IMR-90 (cell line): ENCODE measurements at regions not wholly inside any gene's neighbourhood (a gene's known extent, or its start where the extent isn't known, plus 50 kb on each side); places are given as distances from the start of the nearest gene placed in this dataset.

Experiments
- ATAC-seq: fragments of 200-7000 bp; cut with Tn5 transposase; 2 replicates; pipeline ENCODE4 v1.9.1; 2020; ENCODE audit warnings: low read depth, mild to moderate bottlenecking, moderate library complexity
- BruUV-seq: library from RNA; stranded (reverse); fragments of 400-500 nt; replicated peaks from 2 replicates; lab custom pipeline; 2021; lab: Mats Ljungman, UMichigan
- CTCF ChIA-PET: fragments of 300-600 bp; formaldehyde crosslinking; extraction: SDS; loops from one replicate; lab custom pipeline; 2021; ENCODE audit warnings: antibody characterized with exemption; lab: Yijun Ruan, JAX
- POLR2A ChIA-PET: fragments of 300-600 bp; sonication (Branson Sonifier 250); formaldehyde crosslinking; loops from one replicate; lab custom pipeline; 2022; ENCODE audit warnings: antibody characterized with exemption; ENCODE audit not compliant: unreplicated experiment; lab: Charles Lee
- DNase-seq: peaks from one replicate; pipeline ENCODE4 v3.0.0; 2013
- H2AFZ ChIP-seq: replicated peaks from 2 replicates; pipeline ENCODE3; 2013; ENCODE audit warnings: low read length, mild to moderate bottlenecking; ENCODE audit not compliant: poor library complexity
- H2AK5ac ChIP-seq: 2 replicates; pipeline ENCODE4 v1.6.1; 2013; ENCODE audit warnings: low read depth, low read length, inconsistent platforms
- H2AK9ac ChIP-seq: replicated peaks from 2 replicates; pipeline ENCODE3; 2013; ENCODE audit warnings: mild to moderate bottlenecking, low read depth, low read length, moderate library complexity; ENCODE audit not compliant: poor library complexity
- H2BK120ac ChIP-seq: 2 replicates; pipeline ENCODE4 v1.6.1; 2013; ENCODE audit warnings: low read depth, low read length, inconsistent platforms
- H2BK15ac ChIP-seq: 3 replicates; pipeline ENCODE4 v1.6.1; 2013; ENCODE audit warnings: low read depth, low read length, inconsistent platforms
- H2BK20ac ChIP-seq: 2 replicates; pipeline ENCODE4 v1.6.1; 2013; ENCODE audit warnings: low read depth, mild to moderate bottlenecking, inconsistent platforms, low read length, moderate library complexity
- H2BK5ac ChIP-seq: 2 replicates; pipeline ENCODE4 v1.6.1; 2013; ENCODE audit warnings: mild to moderate bottlenecking, low read depth, low read length, inconsistent platforms; ENCODE audit not compliant: poor library complexity, severe bottlenecking
- H3K14ac ChIP-seq: replicated peaks from 2 replicates; pipeline ENCODE4 v1.6.1; 2013; ENCODE audit warnings: low read depth, low read length, inconsistent platforms
- H3K18ac ChIP-seq: 2 replicates; pipeline ENCODE4 v1.6.1; 2013; ENCODE audit warnings: low read depth, low read length, control low read depth
- H3K23ac ChIP-seq: 2 replicates; pipeline ENCODE4 v1.6.1; 2013; ENCODE audit warnings: low read depth, low read length, inconsistent platforms
- H3K27ac ChIP-seq: 2 replicates; pipeline ENCODE4 v1.5.1; 2013; ENCODE audit warnings: mild to moderate bottlenecking, control low read depth, low read length; ENCODE audit not compliant: insufficient read depth
- H3K27me3 ChIP-seq: 2 replicates; pipeline ENCODE4 v1.6.1; 2013; ENCODE audit warnings: low read length; ENCODE audit not compliant: control insufficient read depth, insufficient read depth
- H3K36me3 ChIP-seq: 2 replicates; pipeline ENCODE4 v1.6.1; 2013; ENCODE audit warnings: low read length, mixed read lengths; ENCODE audit not compliant: control insufficient read depth, insufficient read depth
- H3K4ac ChIP-seq: 2 replicates; pipeline ENCODE4 v1.6.1; 2013; ENCODE audit warnings: low read depth, low read length, inconsistent platforms
- H3K4me1 ChIP-seq: 2 replicates; pipeline ENCODE4 v1.6.1; 2013; ENCODE audit warnings: low read length, mixed read lengths; ENCODE audit not compliant: control insufficient read depth, insufficient read depth
- H3K4me2 ChIP-seq: 2 replicates; pipeline ENCODE4 v1.6.1; 2013; ENCODE audit warnings: low read depth, mild to moderate bottlenecking, control low read depth, low read length, moderate library complexity
- H3K4me3 ChIP-seq: 2 replicates; pipeline ENCODE4 v1.5.1; 2013; ENCODE audit warnings: low read depth, mild to moderate bottlenecking, control low read depth, low read length, moderate library complexity; ENCODE audit not compliant: insufficient read depth
- H3K56ac ChIP-seq: 2 replicates; pipeline ENCODE4 v1.6.1; 2013; ENCODE audit warnings: low read length, inconsistent platforms; ENCODE audit not compliant: insufficient read depth; ENCODE audit errors: extremely low read depth
- H3K79me1 ChIP-seq, 2 experiments: 2 replicates each; pipeline ENCODE4 v1.6.1; 2013; ENCODE audit warnings: low read length in 2 of 2, inconsistent platforms in 1 of 2, low read depth in 1 of 2
- H3K9ac ChIP-seq: 2 replicates; pipeline ENCODE4 v1.6.1; 2013; ENCODE audit warnings: low read depth, low read length, control low read depth
- H3K9me1 ChIP-seq: 2 replicates; pipeline ENCODE4 v1.6.1; 2013; ENCODE audit warnings: low read length, inconsistent platforms; ENCODE audit not compliant: insufficient read depth
- H3K9me3 ChIP-seq: 2 replicates; pipeline ENCODE4 v1.6.1; 2013; ENCODE audit warnings: low read length; ENCODE audit not compliant: control insufficient read depth, insufficient read depth
- H4K20me1 ChIP-seq: 2 replicates; pipeline ENCODE4 v1.6.1; 2013; ENCODE audit warnings: low read length, inconsistent platforms; ENCODE audit not compliant: insufficient read depth
- H4K5ac ChIP-seq: 2 replicates; pipeline ENCODE4 v1.6.1; 2013; ENCODE audit warnings: mild to moderate bottlenecking, low read depth, low read length, control low read depth
- H4K8ac ChIP-seq, 2 experiments: 2 replicates each; pipeline ENCODE4 v1.6.1; 2013; ENCODE audit warnings: low read depth in 2 of 2, low read length in 2 of 2, control low read depth in 1 of 2, inconsistent platforms in 1 of 2
- H4K91ac ChIP-seq: 2 replicates; pipeline ENCODE4 v1.6.1; 2013; ENCODE audit warnings: low read depth, low read length, inconsistent platforms; ENCODE audit not compliant: insufficient read depth
- BHLHE40 ChIP-seq: fragments of 150-350 bp; IDR thresholded peaks from 2 replicates; pipeline ENCODE4 v1.6.1; 2016; ENCODE audit warnings: mild to moderate bottlenecking, low read depth, low read length
- CEBPB ChIP-seq: IDR thresholded peaks from 2 replicates; pipeline ENCODE4 v1.6.1; 2012; ENCODE audit warnings: low read depth, low read length, improper control_type of control experiment
- CHD1 ChIP-seq: IDR thresholded peaks from 2 replicates; pipeline ENCODE4 v1.6.1; 2012; ENCODE audit warnings: low read depth, low read length, improper control_type of control experiment
- FOS ChIP-seq: fragments of 150-350 bp; IDR thresholded peaks from 2 replicates; pipeline ENCODE4 v1.6.1; 2016; ENCODE audit warnings: low read depth, low read length
- MAFK ChIP-seq: IDR thresholded peaks from 2 replicates; pipeline ENCODE4 v1.6.1; 2012; ENCODE audit warnings: low read depth, low read length, improper control_type of control experiment
- MAZ ChIP-seq: IDR thresholded peaks from 2 replicates; pipeline ENCODE4 v1.6.1; 2012; ENCODE audit warnings: low read depth, mild to moderate bottlenecking, low read length, improper control_type of control experiment, moderate library complexity, borderline replicate concordance
- MXI1 ChIP-seq: IDR thresholded peaks from 2 replicates; pipeline ENCODE4 v1.6.1; 2012; ENCODE audit warnings: low read depth, mild to moderate bottlenecking, low read length, moderate library complexity, borderline replicate concordance
- NFE2L2 ChIP-seq: fragments of 150-350 bp; IDR thresholded peaks from 2 replicates; pipeline ENCODE4 v1.6.1; 2016; ENCODE audit warnings: low read depth, mild to moderate bottlenecking, low read length
- POLR2A ChIP-seq: IDR thresholded peaks from 2 replicates; pipeline ENCODE4 v1.6.1; 2012; ENCODE audit warnings: mild to moderate bottlenecking, low read depth, low read length
- RAD21 ChIP-seq: IDR thresholded peaks from 2 replicates; pipeline ENCODE4 v1.6.1; 2012; ENCODE audit warnings: low read length, improper control_type of control experiment
- RCOR1 ChIP-seq: IDR thresholded peaks from 2 replicates; pipeline ENCODE4 v1.6.1; 2012; ENCODE audit warnings: mild to moderate bottlenecking, low read length, improper control_type of control experiment; ENCODE audit not compliant: insufficient replicate concordance
- RFX5 ChIP-seq: IDR thresholded peaks from 2 replicates; pipeline ENCODE4 v1.8.0; 2012; ENCODE audit warnings: low read depth, mild to moderate bottlenecking, low read length, moderate library complexity
- SMC3 ChIP-seq: fragments of 150-350 bp; IDR thresholded peaks from 2 replicates; pipeline ENCODE4 v1.6.1; 2016; ENCODE audit warnings: low read depth, mild to moderate bottlenecking, antibody characterized with exemption, low read length, moderate library complexity
- WGBS, 2 experiments: methylation state at CpG; one replicate each; pipeline versions ENCODE4 v1.1.5 to v1.1.7; 2013; ENCODE audit warnings: missing lambda C conversion rate in 2 of 2; ENCODE audit not compliant: insufficient read length in 1 of 2; ENCODE audit errors: extremely low coverage in 2 of 2; 5-methylcytosine and 5-hydroxymethylcytosine counted together
- dilution Hi-C: fragments of 300-500 bp; cut with HindIII; formaldehyde crosslinking; loops from one replicate; pipeline ENCODE4 v1.14.3; 2018; ENCODE audit warnings: low sequenced_read_pairs; ENCODE audit not compliant: unreplicated experiment
- in situ Hi-C: fragments of 300-500 bp; cut with MboI; formaldehyde crosslinking; loops from 3 replicates; pipeline ENCODE4 v1.14.3; 2019; ENCODE audit warnings: low sequenced_read_pairs, inconsistent platforms, mixed read lengths
- intact Hi-C: fragments of 100-400 bp; cut with micrococcal nuclease; formaldehyde crosslinking; loops from 2 replicates; pipeline ENCODE4 v1.10.0; 2022
- TF ChIP-seq, protein P1 (sequence below): fragments of 150-350 bp; IDR thresholded peaks from 2 replicates; pipeline ENCODE4 v1.6.1; 2017; ENCODE audit warnings: mild to moderate bottlenecking, antibody characterized with exemption, low read length, low read depth
- TF ChIP-seq, protein P2 (sequence below): conservative IDR thresholded peaks from 2 replicates; pipeline ENCODE4 v1.5.1; 2012; ENCODE audit warnings: mild to moderate bottlenecking, low read depth, low read length, improper control_type of control experiment

DNA sequence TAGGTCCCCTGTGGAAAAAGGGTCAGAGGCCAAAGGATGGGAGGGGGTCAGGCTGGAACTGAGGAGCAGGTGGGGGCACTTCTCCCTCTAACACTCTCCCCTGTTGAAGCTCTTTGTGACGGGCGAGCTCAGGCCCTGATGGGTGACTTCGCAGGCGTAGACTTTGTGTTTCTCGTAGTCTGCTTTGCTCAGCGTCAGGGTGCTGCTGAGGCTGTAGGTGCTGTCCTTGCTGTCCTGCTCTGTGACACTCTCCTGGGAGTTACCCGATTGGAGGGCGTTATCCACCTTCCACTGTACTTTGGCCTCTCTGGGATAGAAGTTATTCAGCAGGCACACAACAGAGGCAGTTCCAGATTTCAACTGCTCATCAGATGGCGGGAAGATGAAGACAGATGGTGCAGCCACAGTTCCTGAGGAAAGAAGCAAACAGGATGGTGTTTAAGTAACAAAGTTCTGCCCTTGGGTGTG lies 165.8 kb downstream of the RPIA start:
- DNase-seq = no peak
- Histone ChIP-seq H3K56ac (no peak overlapping the region), H2BK120ac (no peak overlapping the region), H2AK9ac (no peak overlapping the region), H3K9me1 (no peaks in the 10 kb centered on the region), H2AK5ac (no peak overlapping the region), H3K9ac (no peak overlapping the region), H4K20me1 (no peaks in the 10 kb centered on the region), H4K91ac (no peak overlapping the region), H2BK15ac (no peak overlapping the region), H3K9me3 (no peaks in the 10 kb centered on the region), H3K27ac (no peak overlapping the region), H2BK20ac (no peak overlapping the region), H3K27me3 (no peaks in the 10 kb centered on the region), H3K14ac (no peak overlapping the region), H3K79me1 (no peaks in the 10 kb centered on the region), H4K8ac (no peak overlapping the region), H3K4me1 (no peaks in the 10 kb centered on the region), H3K18ac (no peak overlapping the region), H3K4ac (no peak overlapping the region), H2BK5ac (no peak overlapping the region), H3K36me3 (no peaks in the 10 kb centered on the region), H3K4me3 (no peak overlapping the region), H4K5ac (no peak overlapping the region), H2AFZ (no peak overlapping the region), H3K4me2 (no peak overlapping the region), H3K23ac (no peak overlapping the region)
- 79% methylated on average over 5 of the region's 9 CpGs; no CpG with 5 or more reads in 1 of the 2 experiments for WGBS, 2 experiments
- BruUV-seq = no TSS peak
- in situ Hi-C loops = no loop called here
- dilution Hi-C loops = no loop called here
- CTCF ChIA-PET = no interaction called here
- ATAC-seq = no peak
- POLR2A ChIA-PET = no interaction called here
- intact Hi-C loops = no loop called here
- TF ChIP-seq, protein P1, sequence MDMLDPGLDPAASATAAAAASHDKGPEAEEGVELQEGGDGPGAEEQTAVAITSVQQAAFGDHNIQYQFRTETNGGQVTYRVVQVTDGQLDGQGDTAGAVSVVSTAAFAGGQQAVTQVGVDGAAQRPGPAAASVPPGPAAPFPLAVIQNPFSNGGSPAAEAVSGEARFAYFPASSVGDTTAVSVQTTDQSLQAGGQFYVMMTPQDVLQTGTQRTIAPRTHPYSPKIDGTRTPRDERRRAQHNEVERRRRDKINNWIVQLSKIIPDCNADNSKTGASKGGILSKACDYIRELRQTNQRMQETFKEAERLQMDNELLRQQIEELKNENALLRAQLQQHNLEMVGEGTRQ = no peak
- no peak for TF ChIP-seq RCOR1
- no peak for TF ChIP-seq CEBPB
- TF ChIP-seq RAD21 = no peak
- no peak for TF ChIP-seq MXI1
- TF ChIP-seq, protein P2, sequence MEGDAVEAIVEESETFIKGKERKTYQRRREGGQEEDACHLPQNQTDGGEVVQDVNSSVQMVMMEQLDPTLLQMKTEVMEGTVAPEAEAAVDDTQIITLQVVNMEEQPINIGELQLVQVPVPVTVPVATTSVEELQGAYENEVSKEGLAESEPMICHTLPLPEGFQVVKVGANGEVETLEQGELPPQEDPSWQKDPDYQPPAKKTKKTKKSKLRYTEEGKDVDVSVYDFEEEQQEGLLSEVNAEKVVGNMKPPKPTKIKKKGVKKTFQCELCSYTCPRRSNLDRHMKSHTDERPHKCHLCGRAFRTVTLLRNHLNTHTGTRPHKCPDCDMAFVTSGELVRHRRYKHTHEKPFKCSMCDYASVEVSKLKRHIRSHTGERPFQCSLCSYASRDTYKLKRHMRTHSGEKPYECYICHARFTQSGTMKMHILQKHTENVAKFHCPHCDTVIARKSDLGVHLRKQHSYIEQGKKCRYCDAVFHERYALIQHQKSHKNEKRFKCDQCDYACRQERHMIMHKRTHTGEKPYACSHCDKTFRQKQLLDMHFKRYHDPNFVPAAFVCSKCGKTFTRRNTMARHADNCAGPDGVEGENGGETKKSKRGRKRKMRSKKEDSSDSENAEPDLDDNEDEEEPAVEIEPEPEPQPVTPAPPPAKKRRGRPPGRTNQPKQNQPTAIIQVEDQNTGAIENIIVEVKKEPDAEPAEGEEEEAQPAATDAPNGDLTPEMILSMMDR = no peak
- TF ChIP-seq POLR2A = no peak
- no peak for TF ChIP-seq MAZ
- TF ChIP-seq SMC3 = no peak
- TF ChIP-seq CHD1 = no peak
- no peak for TF ChIP-seq FOS
- TF ChIP-seq BHLHE40 = no peak
- TF ChIP-seq NFE2L2 = no peak
- no peak for TF ChIP-seq MAFK
- no peak for TF ChIP-seq RFX5
